Epithelial cell of esophagus (primary cell): ENCODE measurements at regions not wholly inside any gene's neighbourhood (a gene's known extent, or its start where the extent isn't known, plus 50 kb on each side); places are given as distances from the start of the nearest gene placed in this dataset.

Source experiments
- DNase-seq: peaks from one replicate; pipeline ENCODE4 v3.0.0; 2010; ENCODE audit warnings: low read depth
- H3K4me3 ChIP-seq: 2 replicates; pipeline ENCODE4 v1.5.1; 2011; ENCODE audit warnings: mild to moderate bottlenecking, low read length, control low read depth
- TF ChIP-seq, protein P1 (sequence below): IDR thresholded peaks from 2 replicates; pipeline ENCODE4 v1.5.1; 2011; ENCODE audit warnings: low read depth, mild to moderate bottlenecking, low read length, control low read depth, inconsistent platforms; ENCODE audit not compliant: insufficient read depth; ENCODE audit errors: missing control alignments

DNA sequence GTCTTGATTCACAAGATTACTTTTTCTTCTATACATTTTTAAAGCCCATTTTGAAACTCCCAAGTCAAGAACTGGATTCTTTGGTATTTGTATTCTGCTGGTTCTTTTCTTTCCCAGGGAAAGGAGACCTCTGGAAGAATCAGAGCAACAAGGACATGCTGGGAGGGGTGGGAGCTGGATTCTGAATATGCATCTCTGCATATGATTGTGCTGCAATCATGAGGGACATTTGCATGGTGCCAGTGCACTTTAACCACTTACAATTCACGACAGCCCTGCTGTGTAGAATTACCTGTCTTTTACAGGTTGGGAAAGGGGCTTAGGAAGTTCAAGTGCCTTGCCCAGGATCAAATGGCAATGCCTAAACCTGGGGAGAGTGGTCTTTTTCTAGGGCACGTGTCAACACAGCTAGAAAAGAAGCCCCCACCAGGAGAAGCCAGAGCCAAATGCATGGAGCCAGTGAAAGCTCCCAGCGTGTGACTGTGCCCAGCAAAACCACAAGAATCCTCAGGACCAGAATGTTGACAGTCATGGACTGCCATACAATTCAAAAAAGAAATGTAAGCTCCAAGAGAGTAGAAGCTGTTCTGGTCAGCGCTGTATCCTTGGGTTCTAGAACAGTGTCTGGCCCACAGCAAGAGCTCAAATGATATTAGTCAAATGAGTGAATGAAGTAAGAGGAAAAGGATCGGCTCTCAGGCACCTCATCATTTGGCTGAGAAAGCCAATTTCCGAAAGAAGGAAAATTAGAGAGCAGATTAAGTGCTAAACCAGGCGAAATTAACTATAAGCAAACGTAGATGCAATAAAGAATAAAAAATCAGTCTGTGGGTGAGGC is 84.5 kb upstream of the MEF2A start:
- H3K4me3 ChIP-seq, result no peak overlapping the region
- DNase-seq, result no peak
- TF ChIP-seq, protein P1, sequence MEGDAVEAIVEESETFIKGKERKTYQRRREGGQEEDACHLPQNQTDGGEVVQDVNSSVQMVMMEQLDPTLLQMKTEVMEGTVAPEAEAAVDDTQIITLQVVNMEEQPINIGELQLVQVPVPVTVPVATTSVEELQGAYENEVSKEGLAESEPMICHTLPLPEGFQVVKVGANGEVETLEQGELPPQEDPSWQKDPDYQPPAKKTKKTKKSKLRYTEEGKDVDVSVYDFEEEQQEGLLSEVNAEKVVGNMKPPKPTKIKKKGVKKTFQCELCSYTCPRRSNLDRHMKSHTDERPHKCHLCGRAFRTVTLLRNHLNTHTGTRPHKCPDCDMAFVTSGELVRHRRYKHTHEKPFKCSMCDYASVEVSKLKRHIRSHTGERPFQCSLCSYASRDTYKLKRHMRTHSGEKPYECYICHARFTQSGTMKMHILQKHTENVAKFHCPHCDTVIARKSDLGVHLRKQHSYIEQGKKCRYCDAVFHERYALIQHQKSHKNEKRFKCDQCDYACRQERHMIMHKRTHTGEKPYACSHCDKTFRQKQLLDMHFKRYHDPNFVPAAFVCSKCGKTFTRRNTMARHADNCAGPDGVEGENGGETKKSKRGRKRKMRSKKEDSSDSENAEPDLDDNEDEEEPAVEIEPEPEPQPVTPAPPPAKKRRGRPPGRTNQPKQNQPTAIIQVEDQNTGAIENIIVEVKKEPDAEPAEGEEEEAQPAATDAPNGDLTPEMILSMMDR, result no peak

- no peak overlapping the region for H3K4me3 ChIP-seq
- no peak for DNase-seq
- TF ChIP-seq, protein P1, result no peak
Observed at GRCh38 chr15:99481951-99482230, 83.9 kb upstream of the MEF2A start.

DNA sequence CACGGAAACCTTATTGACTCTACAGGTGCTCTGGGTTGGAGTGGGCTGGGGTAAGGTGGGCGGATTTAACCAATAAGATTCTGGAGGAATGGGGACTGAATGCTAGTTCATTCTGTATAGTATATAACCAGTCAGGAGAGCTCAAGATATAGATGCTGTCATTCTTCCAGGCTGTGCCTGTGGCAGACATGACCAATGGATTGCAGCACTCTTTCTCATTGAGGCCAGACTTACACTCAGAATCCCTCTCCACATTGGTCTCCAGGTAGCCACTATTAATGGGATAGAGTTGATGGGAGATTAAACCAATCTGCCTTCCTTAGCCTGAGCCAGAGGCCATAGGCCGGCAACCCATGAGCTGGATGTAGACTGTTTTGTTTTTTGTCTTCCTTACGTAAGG is 82.8 kb upstream of the MEF2A start:
- TF ChIP-seq, protein P1, result no peak
- no peak for DNase-seq
- no peak overlapping the region for H3K4me3 ChIP-seq

DNA sequence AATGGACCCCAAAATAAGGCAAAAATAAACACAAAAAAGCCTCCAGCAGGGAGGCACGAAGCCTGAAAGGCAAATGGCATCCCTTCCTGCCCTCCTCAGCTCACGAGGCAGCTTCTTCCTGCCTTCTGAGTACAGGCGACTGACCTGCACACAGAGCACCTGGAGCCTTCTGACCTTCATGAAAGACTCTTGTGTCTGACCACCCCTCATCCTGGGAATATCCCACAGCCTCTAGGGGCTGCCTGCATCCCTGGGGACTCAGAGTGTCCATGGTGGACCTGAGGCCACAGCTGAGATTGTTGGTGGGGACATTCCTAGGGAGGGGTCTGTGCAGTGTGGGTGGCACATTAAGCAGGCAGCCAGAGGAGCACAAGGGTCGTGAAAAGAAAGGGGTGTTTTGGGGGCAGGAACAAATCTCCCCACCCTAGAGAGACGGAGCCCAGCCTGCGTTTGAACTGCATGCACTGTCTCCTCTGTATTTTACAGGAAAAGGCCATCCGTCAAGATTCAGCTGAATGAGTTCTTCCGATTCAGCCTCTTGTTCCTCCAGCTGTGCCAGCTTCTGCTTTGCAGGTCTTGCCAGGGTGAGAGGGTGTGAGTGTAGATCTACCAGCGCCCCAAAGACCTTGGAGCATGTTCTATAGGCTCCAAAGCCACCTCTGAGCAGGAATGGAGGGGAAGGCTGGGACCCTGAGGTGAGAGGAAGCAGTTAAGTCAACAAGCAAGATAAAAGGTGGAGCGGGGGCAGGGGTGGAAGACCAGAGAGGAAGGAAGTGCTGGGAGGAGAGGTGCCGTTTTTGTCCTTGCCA is 80.4 kb upstream of the MEF2A start:
- no peak overlapping the region for H3K4me3 ChIP-seq
- TF ChIP-seq, protein P1, result no peak
- no peak for DNase-seq

GRCh38 chr15:99485992-99486370 is 79.8 kb upstream of the MEF2A start:
- TF ChIP-seq, protein P1, result no peak
- no peak for DNase-seq
- H3K4me3 ChIP-seq, result no peak overlapping the region

GRCh38 chr15:99486371-99487336 is 79.1 kb upstream of the MEF2A start:
- peak overlapping the region; percentile 5 for H3K4me3 ChIP-seq
- peak; percentile 37 for DNase-seq
- TF ChIP-seq, protein P1, result no peak
